AG04450 (cell line): ENCODE measurements at regions not wholly inside any gene's neighbourhood (a gene's known extent, or its start where the extent isn't known, plus 50 kb on each side); places are given as distances from the start of the nearest gene placed in this dataset.

ENCODE experiments used
- CTCF ChIA-PET: fragments of 300-600, 350-600 bp; formaldehyde crosslinking; extraction: SDS; loops from one replicate; lab custom pipeline; 2022; ENCODE audit warnings: antibody characterized with exemption, inconsistent platforms; lab: Charles Lee
- POLR2A ChIA-PET: fragments of 350-600 bp; formaldehyde crosslinking; extraction: SDS; loops from one replicate; lab custom pipeline; 2021; ENCODE audit warnings: antibody characterized with exemption, inconsistent platforms; lab: Yijun Ruan, JAX
- DNase-seq: peaks from one replicate; pipeline ENCODE4 v3.0.0-alpha.2; 2011; ENCODE audit warnings: low read depth, low spot score
- H3K27ac ChIP-seq: one replicate; pipeline ENCODE4 v1.5.1; 2012; ENCODE audit warnings: low read depth, low read length, control low read depth
- H3K27me3 ChIP-seq: one replicate; pipeline ENCODE4 v1.6.0; 2012; ENCODE audit warnings: low read length; ENCODE audit not compliant: control insufficient read depth, insufficient read depth
- H3K4me3 ChIP-seq: 2 replicates; pipeline ENCODE4 v1.5.1; 2011; ENCODE audit warnings: mild to moderate bottlenecking, low read depth, low read length, control low read depth
- H3K9me3 ChIP-seq: 2 replicates; pipeline ENCODE4 v1.5.1; 2012; ENCODE audit warnings: low read length; ENCODE audit not compliant: control insufficient read depth, insufficient read depth
- CTCF ChIP-seq: IDR thresholded peaks from 2 replicates; pipeline ENCODE4 v1.5.1; 2011; ENCODE audit warnings: low read depth, low read length, control low read depth, inconsistent platforms

GRCh38 chr2:240245706-240246105 is 105.2 kb upstream of the OTOS start:
- Histone ChIP-seq H3K27me3 (no peaks in the 10 kb centered on the region), H3K9me3 (no peaks in the 10 kb centered on the region; the same call in none of the 2 replicates), H3K4me3 (no peak overlapping the region), H3K27ac (no peak overlapping the region)
- no peak for TF ChIP-seq CTCF
- ChIA-PET POLR2A (no interaction called here), CTCF (interaction anchor here (1.6 kb wide), 1 partner anchor 320 kb away, joined by 3 read pairs; no protein-coding TSS in a partner anchor)
- DNase-seq = no peak

GRCh38 chr2:240246173-240246820 is 105.8 kb upstream of the OTOS start:
- ChIA-PET CTCF (no interaction called here), POLR2A (no interaction called here)
- no peaks in the 10 kb centered on the region for H3K27me3 ChIP-seq
- no peak for DNase-seq
- H3K27ac ChIP-seq = no peak overlapping the region
- no peak overlapping the region for H3K4me3 ChIP-seq
- TF ChIP-seq CTCF = no peak
- no peaks in the 10 kb centered on the region; the same call in none of the 2 replicates for H3K9me3 ChIP-seq

- H3K4me3 ChIP-seq = no peak overlapping the region
- CTCF ChIA-PET = no interaction called here
- H3K27me3 ChIP-seq = no peaks in the 10 kb centered on the region
- POLR2A ChIA-PET = no interaction called here
- H3K27ac ChIP-seq = no peak overlapping the region
- no peaks in the 10 kb centered on the region; the same call in none of the 2 replicates for H3K9me3 ChIP-seq
- no peak for DNase-seq
- no peak for TF ChIP-seq CTCF
Measured at GRCh38 chr2:240247241-240247867, 106.9 kb upstream of the OTOS start.

GRCh38 chr2:240247868-240248720 is 107.6 kb upstream of the OTOS start:
- H3K4me3 ChIP-seq = no peak overlapping the region
- POLR2A ChIA-PET = interaction anchor here (0.5 kb wide), 1 partner anchor 137 kb away, joined by 6 read pairs; no protein-coding TSS in a partner anchor
- H3K27me3 ChIP-seq = no peaks in the 10 kb centered on the region
- no peak for DNase-seq
- H3K9me3 ChIP-seq = no peaks in the 10 kb centered on the region; the same call in none of the 2 replicates
- TF ChIP-seq CTCF = no peak
- CTCF ChIA-PET = interaction anchor here (0.6 kb wide), 1 partner anchor 188 kb away, joined by 3 read pairs; no protein-coding TSS in a partner anchor
- no peak overlapping the region for H3K27ac ChIP-seq
